GM23338 (cell line): ENCODE measurements at regions not wholly inside any gene's neighbourhood (a gene's known extent, or its start where the extent isn't known, plus 50 kb on each side); places are given as distances from the start of the nearest gene placed in this dataset.

Experiments
- ATAC-seq: fragments of 200-7000 bp; cut with Tn5 transposase; 3 replicates; pipeline ENCODE4 v1.9.1; 2020
- DNase-seq: peaks from one replicate; pipeline ENCODE4 v3.0.0-alpha.2; 2015; ENCODE audit warnings: low spot score
- H2AFZ ChIP-seq: fragments of 200-600 bp; sonication (generic); 2 replicates; pipeline ENCODE4 v1.8.0; 2016; ENCODE audit warnings: antibody characterized with exemption, mild to moderate bottlenecking, moderate library complexity
- H3F3A ChIP-seq: fragments of 200-600 bp; sonication (generic); replicated peaks from 2 replicates; pipeline ENCODE4 v1.8.0; 2017; ENCODE audit warnings: antibody characterized with exemption, mixed run types, low read depth
- H3K27ac ChIP-seq: fragments of 200-600 bp; sonication (generic); 2 replicates; pipeline ENCODE4 v1.6.1; 2016; ENCODE audit warnings: low read depth
- H3K27me3 ChIP-seq: fragments of 200-600 bp; sonication (generic); 2 replicates; pipeline ENCODE4 v1.8.0; 2016; ENCODE audit warnings: mild to moderate bottlenecking, mixed run types, moderate library complexity; ENCODE audit not compliant: insufficient read depth
- H3K36me3 ChIP-seq: fragments of 200-600 bp; sonication (generic); 2 replicates; pipeline ENCODE4 v1.8.0; 2016; ENCODE audit warnings: mild to moderate bottlenecking; ENCODE audit not compliant: insufficient read depth
- H3K4me1 ChIP-seq: fragments of 200-600 bp; sonication (generic); 2 replicates; pipeline ENCODE4 v1.8.0; 2016; ENCODE audit warnings: mild to moderate bottlenecking, moderate library complexity; ENCODE audit not compliant: insufficient read depth
- H3K4me2 ChIP-seq: fragments of 200-600 bp; sonication (generic); 2 replicates; pipeline ENCODE4 v1.7.1; 2017; ENCODE audit warnings: mixed run types
- H3K4me3 ChIP-seq: fragments of 200-600 bp; sonication (generic); 2 replicates; pipeline ENCODE4 v1.6.1; 2016; ENCODE audit warnings: mixed run types
- H3K79me2 ChIP-seq: fragments of 200-600 bp; sonication (generic); replicated peaks from 2 replicates; pipeline ENCODE4 v1.8.0; 2017; ENCODE audit warnings: mild to moderate bottlenecking; ENCODE audit not compliant: insufficient read depth
- H3K9me2 ChIP-seq: fragments of 200-600 bp; sonication (generic); 2 replicates; pipeline ENCODE4 v1.8.0; 2017; ENCODE audit not compliant: insufficient read depth
- H4K20me1 ChIP-seq: fragments of 200-600 bp; sonication (generic); replicated peaks from 2 replicates; pipeline ENCODE4 v1.8.0; 2017; ENCODE audit warnings: mild to moderate bottlenecking; ENCODE audit not compliant: insufficient read depth
- H3K27ac Mint-ChIP-seq: 2 replicates; pipeline ENCODE4 v1.8.0; 2020; ENCODE audit warnings: inconsistent platforms, mild to moderate bottlenecking, moderate library complexity, mixed read lengths
- H3K27me3 Mint-ChIP-seq: 3 replicates; pipeline ENCODE4 v1.8.0; 2022; ENCODE audit warnings: low read depth, mild to moderate bottlenecking, moderate library complexity, mixed read lengths, inconsistent platforms; ENCODE audit not compliant: insufficient read depth, poor library complexity
- H3K36me3 Mint-ChIP-seq: 3 replicates; pipeline ENCODE4 v1.8.0; 2021; ENCODE audit warnings: low read depth, mild to moderate bottlenecking, inconsistent platforms, moderate library complexity, mixed read lengths
- H3K4me1 Mint-ChIP-seq: 3 replicates; pipeline ENCODE4 v1.8.0; 2020; ENCODE audit warnings: mild to moderate bottlenecking, inconsistent platforms, mixed read lengths
- H3K4me3 Mint-ChIP-seq: 3 replicates; pipeline ENCODE4 v1.8.0; 2021; ENCODE audit warnings: moderate library complexity, mild to moderate bottlenecking, inconsistent platforms, mixed read lengths
- H3K9me3 Mint-ChIP-seq: 3 replicates; pipeline ENCODE4 v1.8.0; 2020; ENCODE audit warnings: moderate library complexity, mild to moderate bottlenecking, inconsistent platforms, mixed read lengths
- CREB1 ChIP-seq: fragments of 250-450 bp; sonication (Bioruptor Pico); IDR thresholded peaks from 2 replicates; pipeline ENCODE4 v1.5.0; 2020; ENCODE audit warnings: low read depth, mild to moderate bottlenecking, moderate library complexity
- EZH2 ChIP-seq: fragments of 200-600 bp; sonication (generic); IDR thresholded peaks from one replicate; pipeline ENCODE4 v1.8.0; 2017; ENCODE audit warnings: antibody characterized with exemption, mild to moderate bottlenecking, low read depth; ENCODE audit not compliant: unreplicated experiment
- EZH2phosphoT487 ChIP-seq: fragments of 200-600 bp; sonication (generic); IDR thresholded peaks from one replicate; pipeline ENCODE4 v1.8.1; 2018; ENCODE audit warnings: antibody characterized with exemption; ENCODE audit not compliant: unreplicated experiment
- JUNB ChIP-seq: IDR thresholded peaks from one replicate; pipeline ENCODE4 v1.6.1; 2016; ENCODE audit warnings: antibody characterized with exemption; ENCODE audit not compliant: unreplicated experiment
- NANOG ChIP-seq: IDR thresholded peaks from 2 replicates; pipeline ENCODE4 v1.6.1; 2016; ENCODE audit warnings: antibody characterized with exemption, borderline replicate concordance
- POLR2AphosphoS5 ChIP-seq: IDR thresholded peaks from 2 replicates; pipeline ENCODE4 v1.6.1; 2016; ENCODE audit warnings: antibody characterized with exemption, low read depth
- STAT1 ChIP-seq: IDR thresholded peaks from one replicate; pipeline ENCODE4 v1.6.1; 2016; ENCODE audit warnings: antibody characterized with exemption; ENCODE audit not compliant: unreplicated experiment
- ZNF114 ChIP-seq: fragments of 250-450 bp; sonication (Bioruptor Pico); IDR thresholded peaks from 2 replicates; pipeline ENCODE4 v1.5.0; 2020; ENCODE audit warnings: mild to moderate bottlenecking, moderate library complexity
- ZNF331 ChIP-seq: fragments of 250-450 bp; sonication (Bioruptor Pico); IDR thresholded peaks from 2 replicates; pipeline ENCODE4 v1.5.0; 2020; ENCODE audit warnings: low read depth, mild to moderate bottlenecking, moderate library complexity
- ZNF462 ChIP-seq: fragments of 250-450 bp; sonication (Bioruptor Pico); IDR thresholded peaks from 2 replicates; pipeline ENCODE4 v1.5.0; 2020; ENCODE audit warnings: mild to moderate bottlenecking, moderate library complexity

GRCh38 chr6:135115834-135116233 lies 61.2 kb upstream of the HBS1L start:
- Mint-ChIP-seq H3K27ac (no peak overlapping the region), H3K36me3 (no peaks in the 10 kb centered on the region), H3K27me3 (peaks cover under 1% of the 10 kb centered on the region), H3K4me3 (no peak overlapping the region), H3K9me3 (no peaks in the 10 kb centered on the region), H3K4me1 (no peaks in the 10 kb centered on the region)
- H3K79me2 ChIP-seq, result no peaks in the 10 kb centered on the region
- H3K4me3 ChIP-seq, result no peak overlapping the region
- no peaks in the 10 kb centered on the region for H3K9me2 ChIP-seq
- no peaks in the 10 kb centered on the region for H3K36me3 ChIP-seq
- H3K4me1 ChIP-seq, result no peaks in the 10 kb centered on the region
- H3F3A ChIP-seq, result no peaks in the 10 kb centered on the region
- no peaks in the 10 kb centered on the region for H3K27me3 ChIP-seq
- TF ChIP-seq ZNF114 (CRISPR knock-in tag) (no peak), JUNB (no peak), EZH2 (no peak), CREB1 (CRISPR knock-in tag) (no peak), STAT1 (no peak), ZNF331 (CRISPR knock-in tag) (no peak), EZH2phosphoT487 (no peak), POLR2AphosphoS5 (no peak), ZNF462 (CRISPR knock-in tag) (no peak), NANOG (no peak)
- DNase-seq (no peak), ATAC-seq (no peak)
- no peak overlapping the region for H3K27ac ChIP-seq
- H4K20me1 ChIP-seq, result no peaks in the 10 kb centered on the region
- no peak overlapping the region for H2AFZ ChIP-seq
- no peak overlapping the region for H3K4me2 ChIP-seq
